B cell (primary cell): ENCODE measurements at regions not wholly inside any gene's neighbourhood (a gene's known extent, or its start where the extent isn't known, plus 50 kb on each side); places are given as distances from the start of the nearest gene placed in this dataset.

ENCODE experiments used
- ATAC-seq: fragments of 200-7000 bp; cut with Tn5 transposase; one replicate; pipeline ENCODE4 v1.10.0; 2021; ENCODE audit warnings: low read depth, mild to moderate bottlenecking, moderate number of reproducible peaks, moderate library complexity
- CTCF ChIA-PET: fragments of 350-600 bp; sonication (Branson Sonifier 250); formaldehyde crosslinking; loops from one replicate; lab custom pipeline; 2021; ENCODE audit warnings: antibody characterized with exemption, inconsistent platforms; lab: Charles Lee
- POLR2A ChIA-PET: fragments of 350-600 bp; sonication (Branson Sonifier 250); formaldehyde crosslinking; loops from one replicate; lab custom pipeline; 2021; ENCODE audit warnings: antibody characterized with exemption; lab: Charles Lee
- DNase-seq: peaks from one replicate; pipeline ENCODE4 v3.0.0; 2013
- H2AFZ ChIP-seq: 2 replicates; pipeline ENCODE4 v1.6.1; 2012; ENCODE audit warnings: mild to moderate bottlenecking, low read depth, low read length; ENCODE audit not compliant: insufficient read depth, poor library complexity, severe bottlenecking
- H3K27ac ChIP-seq, 2 donors: 1 replicate in 1 of 2; 2 replicates in 1 of 2; pipeline ENCODE4 v1.5.1; 2012 to 2013; ENCODE audit warnings: low read length in 2 of 2, mild to moderate bottlenecking in 2 of 2, moderate library complexity in 1 of 2
- H3K27me3 ChIP-seq, 4 experiments: fragments of 200-600 bp in 1 of 4; sonication (generic) in 1 of 4; replicated peaks in 1 of 4; 1 replicate in 2 of 4; 2 replicates in 2 of 4; pipeline versions ENCODE4 v1.6.1 to v1.7.0; 2013 to 2016; ENCODE audit warnings: low read length in 3 of 4, mild to moderate bottlenecking in 2 of 4, mixed read lengths in 1 of 4, moderate library complexity in 1 of 4; ENCODE audit not compliant: insufficient read depth in 4 of 4, control insufficient read depth in 3 of 4; ENCODE audit errors: control extremely low read depth in 1 of 4
- H3K36me3 ChIP-seq, 2 experiments: replicated peaks in 1 of 2; 1 replicate in 1 of 2; 2 replicates in 1 of 2; pipeline versions ENCODE4 v1.6.1 to v1.7.1; 2013; ENCODE audit warnings: low read length in 1 of 2; ENCODE audit not compliant: insufficient read depth in 2 of 2, control insufficient read depth in 1 of 2; ENCODE audit errors: control extremely low read depth in 1 of 2, extremely low read depth in 1 of 2
- H3K4me1 ChIP-seq, 2 donors: fragments of 200-600 bp in 1 of 2; sonication (generic) in 1 of 2; 1 replicate in 1 of 2; 2 replicates in 1 of 2; pipeline versions ENCODE4 v1.5.1 to v1.6.1; 2013 to 2017; ENCODE audit warnings: low read length in 2 of 2; ENCODE audit not compliant: control insufficient read depth in 2 of 2, insufficient read depth in 2 of 2
- H3K4me2 ChIP-seq: replicated peaks from 2 replicates; pipeline ENCODE3; 2012; ENCODE audit warnings: mild to moderate bottlenecking, low read depth, low read length; ENCODE audit not compliant: poor library complexity, severe bottlenecking
- H3K4me3 ChIP-seq, 5 experiments: fragments of 200-600 bp in 1 of 5; sonication (generic) in 1 of 5; 1 replicate in 3 of 5; 2 replicates in 2 of 5; pipeline versions ENCODE4 v1.5.1 to v1.7.0; 2011 to 2016; ENCODE audit warnings: low read length in 4 of 5, mild to moderate bottlenecking in 4 of 5, low read depth in 2 of 5, control low read depth in 1 of 5, moderate library complexity in 1 of 5; ENCODE audit not compliant: insufficient read depth in 1 of 5; ENCODE audit errors: control extremely low read depth in 1 of 5, extremely low read depth in 1 of 5
- H3K79me2 ChIP-seq: fragments of 200-600 bp; sonication (generic); one replicate; pipeline ENCODE4 v1.6.0; 2016; ENCODE audit warnings: low read length; ENCODE audit not compliant: control insufficient read depth, insufficient read depth
- H3K9ac ChIP-seq: fragments of 200-600 bp; sonication (generic); 2 replicates; pipeline ENCODE4 v1.6.1; 2017; ENCODE audit warnings: mild to moderate bottlenecking, low read length, moderate library complexity
- H3K9me3 ChIP-seq, 3 donors: one replicate each; pipeline versions ENCODE4 v1.6.1 to v1.7.1; 2013; ENCODE audit warnings: low read length in 2 of 3; ENCODE audit not compliant: control insufficient read depth in 2 of 3, insufficient read depth in 1 of 3; ENCODE audit errors: control extremely low read depth in 1 of 3
- H4K20me1 ChIP-seq: 2 replicates; pipeline ENCODE4 v1.6.0; 2012; ENCODE audit warnings: mild to moderate bottlenecking, low read length; ENCODE audit not compliant: insufficient read depth, control insufficient read depth, poor library complexity, severe bottlenecking
- H3K27ac Mint-ChIP-seq: one replicate; pipeline ENCODE4 v1.8.0; 2021; ENCODE audit warnings: mixed read lengths
- H3K27me3 Mint-ChIP-seq: one replicate; pipeline ENCODE4 v1.8.0; 2021; ENCODE audit warnings: mixed read lengths
- H3K4me1 Mint-ChIP-seq: one replicate; pipeline ENCODE4 v1.8.0; 2021; ENCODE audit warnings: mixed read lengths
- H3K4me3 Mint-ChIP-seq: one replicate; pipeline ENCODE4 v1.8.0; 2021; ENCODE audit warnings: mixed read lengths
- H3K9me3 Mint-ChIP-seq: one replicate; pipeline ENCODE4 v1.8.0; 2022; ENCODE audit warnings: mixed read lengths; ENCODE audit not compliant: insufficient read depth
- CTCF ChIP-seq: fragments of 200-600 bp; IDR thresholded peaks from one replicate; pipeline ENCODE4 v1.8.0; 2022; ENCODE audit warnings: antibody characterized with exemption, mild to moderate bottlenecking
- EZH2 ChIP-seq: IDR thresholded peaks from 2 replicates; pipeline ENCODE4 v1.6.1; 2012; ENCODE audit warnings: borderline replicate concordance, low read depth, mild to moderate bottlenecking, moderate library complexity, low read length; ENCODE audit not compliant: insufficient read depth, poor library complexity, severe bottlenecking
- WGBS: methylation state at CpG from one replicate; pipeline ENCODE4 v1.1.5; 2013; ENCODE audit warnings: missing lambda C conversion rate; ENCODE audit not compliant: insufficient coverage; 5-methylcytosine and 5-hydroxymethylcytosine counted together
- intact Hi-C: fragments of 100-400 bp; cut with micrococcal nuclease; formaldehyde crosslinking; loops from one replicate; pipeline ENCODE4 v1.10.0; 2022

GRCh38 chr4:33649471-33649870 lies 2594.8 kb downstream of the ARAP2 start:
- ChIA-PET POLR2A (no interaction called here), CTCF (no interaction called here)
- H3K27ac Mint-ChIP-seq: no peak overlapping the region
- no peaks in the 10 kb centered on the region for H4K20me1 ChIP-seq
- WGBS: no CpG with 5 or more reads among the region's 1 CpG
- no peaks in the 10 kb centered on the region for H3K27me3 ChIP-seq
- no peaks in the 10 kb centered on the region for H3K36me3 ChIP-seq
- H3K4me3 ChIP-seq: no peak overlapping the region
- H3K9ac ChIP-seq: no peak overlapping the region
- no peak overlapping the region for H2AFZ ChIP-seq
- H3K4me1 Mint-ChIP-seq: no peaks in the 10 kb centered on the region
- no peak overlapping the region for H3K4me2 ChIP-seq
- H3K27ac ChIP-seq: no peak overlapping the region
- H3K79me2 ChIP-seq: no peaks in the 10 kb centered on the region
- H3K4me1 ChIP-seq: no peaks in the 10 kb centered on the region
- H3K27me3 Mint-ChIP-seq: no peaks in the 10 kb centered on the region
- no peak for ATAC-seq
- no peaks in the 10 kb centered on the region for H3K9me3 ChIP-seq
- H3K4me3 Mint-ChIP-seq: no peak overlapping the region
- intact Hi-C loops: no loop called here
- no peaks in the 10 kb centered on the region for H3K9me3 Mint-ChIP-seq
- no peak for DNase-seq
- no peak for TF ChIP-seq CTCF
- no peak for TF ChIP-seq EZH2

GRCh38 chr4:33650036-33650435 lies 2594.3 kb downstream of the ARAP2 start:
- POLR2A ChIA-PET: no interaction called here
- Histone ChIP-seq H3K27me3 (no peaks in the 10 kb centered on the region), H2AFZ (no peak overlapping the region), H4K20me1 (no peaks in the 10 kb centered on the region), H3K4me2 (no peak overlapping the region), H3K4me3 (no peak overlapping the region), H3K9me3 (no peaks in the 10 kb centered on the region), H3K79me2 (no peaks in the 10 kb centered on the region), H3K27ac (no peak overlapping the region), H3K4me1 (no peaks in the 10 kb centered on the region), H3K36me3 (no peaks in the 10 kb centered on the region), H3K9ac (no peak overlapping the region)
- DNase-seq: no peak
- intact Hi-C loops: no loop called here
- TF ChIP-seq EZH2 (no peak), CTCF (no peak)
- ATAC-seq: no peak
- 100% methylated on average over 2 of the region's 2 CpGs for whole genome bisulfite sequencing
- no peak overlapping the region for H3K4me3 Mint-ChIP-seq
- no peaks in the 10 kb centered on the region for H3K27me3 Mint-ChIP-seq
- no peaks in the 10 kb centered on the region for H3K4me1 Mint-ChIP-seq
- CTCF ChIA-PET: no interaction called here
- no peaks in the 10 kb centered on the region for H3K9me3 Mint-ChIP-seq
- H3K27ac Mint-ChIP-seq: no peak overlapping the region
